Embryonic facial prominence (tissue), 1 donor: ENCODE measurements at regions not wholly inside any gene's neighbourhood (a gene's known extent, or its start where the extent isn't known, plus 50 kb on each side); places are given as distances from the start of the nearest gene placed in this dataset.
"Not testable (repeated sequence)": the region's sequence is repeated elsewhere in the genome, so short reads cannot be mapped to it uniquely, and the experiment has no call there.

Experiments used
- DNase-seq: peaks from one replicate; pipeline ENCODE4 v3.0.0-alpha.2; 2016; ENCODE audit errors: extremely low spot score

DNA sequence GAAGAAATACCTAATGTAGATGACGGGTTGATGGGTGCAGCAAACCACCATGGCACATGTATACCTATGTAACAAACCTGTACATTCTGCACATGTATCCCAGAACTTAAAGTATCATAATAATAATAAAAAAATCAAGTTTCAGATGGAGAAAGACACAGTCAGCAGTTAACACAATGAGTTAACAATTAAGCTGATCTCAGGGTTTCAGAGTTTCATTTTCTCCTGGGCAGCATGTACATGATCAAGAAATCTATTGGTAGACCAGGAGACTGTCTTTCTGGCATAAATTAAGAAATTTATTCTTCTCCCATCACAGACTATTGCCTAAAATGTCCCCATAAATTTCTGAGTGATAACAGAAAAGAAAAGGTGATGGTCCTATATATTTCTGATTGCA is 155.3 kb downstream of the RAD51AP2 start:
- no peak for DNase-seq

DNA sequence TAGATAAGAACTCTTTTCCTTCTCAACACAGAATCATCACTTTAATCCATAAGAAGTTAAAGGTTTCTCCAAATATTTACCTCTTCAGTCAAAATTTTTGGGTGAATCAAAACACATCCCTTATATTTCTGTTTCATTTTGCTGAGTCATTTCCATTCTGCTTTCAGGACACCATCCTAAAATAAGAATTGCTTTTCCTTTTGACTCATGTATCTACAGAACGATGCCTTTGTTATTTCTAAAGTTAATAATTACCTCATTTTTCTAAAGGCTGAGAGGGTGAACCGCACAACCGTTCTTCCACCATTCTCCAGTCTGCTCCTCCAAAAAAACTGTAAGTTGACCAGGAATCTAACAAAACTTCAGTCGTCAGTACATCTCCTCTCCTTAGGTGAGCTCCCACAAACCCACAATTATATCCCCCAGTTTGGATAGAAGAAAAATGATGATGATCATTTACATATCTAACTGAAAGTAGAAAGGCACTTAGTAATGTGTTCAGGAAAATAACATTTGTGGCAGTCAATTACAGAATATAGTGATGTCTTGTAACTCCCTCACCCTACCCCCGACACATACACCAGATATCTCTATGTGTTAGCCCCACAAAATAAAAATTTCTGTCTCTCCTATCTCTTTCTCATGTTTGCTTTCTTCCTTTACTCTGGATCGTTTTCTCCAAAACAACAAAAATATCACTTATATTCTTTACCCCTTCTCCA is 162.5 kb downstream of the RAD51AP2 start:
- DNase-seq = no peak

DNA sequence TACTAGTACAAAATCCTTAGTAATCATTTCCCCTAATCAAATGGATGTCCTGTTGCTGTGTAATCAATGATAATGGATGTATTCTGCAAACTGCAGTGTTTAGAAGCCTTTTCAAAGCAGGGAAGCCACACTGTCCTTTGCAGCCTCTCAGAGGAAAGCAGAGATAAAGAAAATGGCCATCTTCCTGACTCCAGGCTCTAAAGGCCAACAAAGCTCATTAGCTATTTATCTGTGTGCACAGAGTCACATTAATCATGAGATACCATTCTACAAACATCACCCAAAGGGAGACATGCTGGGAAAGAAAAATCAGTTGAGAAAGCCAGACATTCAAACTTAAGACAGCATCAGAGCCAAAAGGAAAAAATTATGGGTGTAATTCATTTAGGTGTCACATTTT is 165.0 kb downstream of the RAD51AP2 start:
- no peak for DNase-seq

DNA sequence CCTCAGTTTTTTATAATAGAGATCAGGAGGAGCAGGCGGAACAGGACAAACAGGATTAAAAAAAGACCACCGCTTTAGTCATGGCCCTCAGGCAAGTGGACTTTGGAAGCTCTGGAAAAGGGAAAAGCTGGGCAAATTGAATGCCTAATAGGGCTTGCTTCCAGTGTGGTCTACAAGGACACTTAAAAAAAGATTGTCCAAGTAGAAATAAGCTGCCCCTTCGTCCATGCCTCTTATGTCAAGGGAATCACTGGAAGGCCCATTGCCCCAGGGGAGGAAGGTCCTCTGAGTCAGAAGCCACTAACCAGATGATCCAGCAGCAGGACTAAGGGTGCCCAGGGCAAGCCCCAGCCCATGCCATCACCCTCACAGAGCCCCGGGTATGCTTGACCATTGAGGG is 175.5 kb downstream of the RAD51AP2 start:
- DNase-seq = not testable (repeated sequence)

DNA sequence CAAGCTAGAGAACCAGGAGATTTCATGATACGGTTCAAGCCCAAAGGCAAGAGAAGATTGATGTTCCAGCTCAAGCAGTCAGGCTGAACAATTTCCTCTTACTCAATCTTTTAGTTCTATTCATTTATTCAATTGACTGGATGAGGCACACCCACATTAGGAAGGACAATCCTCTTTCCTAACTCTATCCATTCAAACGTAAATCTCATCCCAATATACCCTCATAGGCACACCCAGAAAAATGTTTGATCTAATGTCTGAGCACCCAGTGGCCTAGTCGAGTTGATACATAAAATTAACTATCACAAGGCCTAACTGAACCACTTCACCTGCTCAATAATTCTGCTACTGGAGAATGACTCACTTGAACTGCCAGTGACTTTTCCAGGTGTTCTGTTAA is 180.7 kb downstream of the RAD51AP2 start:
- no peak for DNase-seq

DNA sequence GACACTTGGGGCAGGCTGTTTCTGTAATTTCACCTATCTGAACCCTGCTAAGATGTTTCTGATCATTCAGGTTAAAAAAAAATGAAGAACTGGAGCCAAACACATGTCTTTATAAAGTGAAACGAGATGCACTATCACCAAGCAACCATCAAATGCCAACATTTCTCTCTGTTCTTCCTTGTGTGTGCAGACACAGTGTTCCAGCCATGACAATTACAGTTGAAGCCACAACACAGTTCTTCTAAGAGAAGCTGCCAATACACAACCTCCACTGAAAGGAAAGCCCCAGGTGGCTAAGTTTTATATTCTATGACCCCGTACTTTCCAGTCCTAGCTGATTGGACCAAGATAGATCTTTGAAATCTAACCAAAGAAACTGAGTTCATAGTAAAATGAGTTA is 181.8 kb downstream of the RAD51AP2 start:
- no peak for DNase-seq

DNA sequence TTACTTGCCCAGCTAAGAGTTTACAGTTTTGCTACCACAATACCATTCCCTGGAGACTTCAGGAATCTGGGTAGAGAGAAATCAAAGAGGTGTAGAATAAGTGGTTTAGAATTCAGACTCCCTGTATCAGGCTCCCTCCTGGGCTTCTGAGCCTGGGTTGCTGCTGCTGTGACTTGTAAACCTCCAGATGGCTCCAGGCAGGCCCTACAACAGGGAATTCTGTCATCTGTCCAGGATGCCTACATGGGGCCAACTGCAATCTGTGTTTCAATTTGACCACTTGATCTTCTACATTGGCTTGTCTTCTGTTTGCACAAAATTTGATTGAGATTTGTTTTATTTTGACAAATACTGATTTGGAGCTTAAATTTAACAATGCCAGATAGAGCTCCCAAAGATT is 183.9 kb downstream of the RAD51AP2 start:
- DNase-seq = no peak

DNA sequence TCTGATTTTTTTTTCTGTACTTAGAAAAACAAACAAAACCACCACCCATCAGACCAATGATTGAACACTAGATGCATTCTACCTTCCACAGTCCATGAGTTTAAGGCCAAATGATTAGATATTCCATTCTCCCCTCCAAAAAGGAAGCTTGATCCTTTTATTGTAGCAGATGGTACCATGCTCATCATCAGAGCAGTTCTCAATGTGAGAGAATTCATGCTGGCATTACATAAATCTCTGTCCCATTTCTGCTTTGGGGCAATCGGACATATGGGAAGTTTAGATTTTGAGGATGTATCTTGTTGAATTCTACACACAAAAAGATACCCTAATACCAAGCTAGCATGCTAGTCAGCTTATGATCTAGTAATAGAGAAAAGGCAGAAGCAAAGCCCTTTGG is 186.6 kb downstream of the RAD51AP2 start:
- no peak for DNase-seq

DNA sequence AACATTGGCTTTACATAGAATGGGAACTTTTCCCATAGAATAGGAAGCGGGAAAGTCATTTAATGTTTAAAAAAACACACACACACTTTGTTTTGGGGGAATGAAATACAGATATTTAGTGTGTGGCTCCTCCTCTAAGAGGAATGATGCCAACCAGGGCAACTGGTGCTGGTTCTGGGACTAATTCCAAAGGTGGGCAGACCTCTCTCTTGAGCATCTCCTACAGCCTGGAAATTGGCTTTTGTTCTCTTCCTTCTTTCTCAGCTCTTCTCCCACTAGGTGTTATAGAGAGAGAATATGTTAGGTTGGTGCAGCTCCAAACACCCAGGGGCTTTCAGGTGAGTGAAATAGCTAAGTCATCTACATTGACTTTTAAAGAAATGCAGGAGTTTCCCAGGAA is 190.1 kb downstream of the RAD51AP2 start:
- no peak for DNase-seq

DNA sequence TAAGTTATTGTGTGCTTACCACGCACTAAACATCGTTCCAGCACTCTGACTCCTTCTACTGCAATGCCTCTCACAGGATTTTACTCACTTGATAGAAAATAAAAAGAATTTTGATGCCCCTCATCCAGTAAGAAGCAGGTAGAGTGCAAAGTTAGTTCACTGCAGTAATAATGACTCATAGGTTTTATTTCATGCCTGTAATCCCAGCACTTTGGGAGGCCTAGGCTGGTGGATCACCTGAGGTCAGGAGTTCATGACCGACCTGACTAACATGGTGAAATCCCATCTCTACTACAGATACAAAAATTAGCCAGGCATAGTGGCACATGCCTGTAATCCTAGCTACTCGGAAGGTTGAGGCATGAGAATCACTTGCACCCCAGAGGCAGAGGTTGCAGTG is 190.6 kb downstream of the RAD51AP2 start:
- no peak for DNase-seq

DNA sequence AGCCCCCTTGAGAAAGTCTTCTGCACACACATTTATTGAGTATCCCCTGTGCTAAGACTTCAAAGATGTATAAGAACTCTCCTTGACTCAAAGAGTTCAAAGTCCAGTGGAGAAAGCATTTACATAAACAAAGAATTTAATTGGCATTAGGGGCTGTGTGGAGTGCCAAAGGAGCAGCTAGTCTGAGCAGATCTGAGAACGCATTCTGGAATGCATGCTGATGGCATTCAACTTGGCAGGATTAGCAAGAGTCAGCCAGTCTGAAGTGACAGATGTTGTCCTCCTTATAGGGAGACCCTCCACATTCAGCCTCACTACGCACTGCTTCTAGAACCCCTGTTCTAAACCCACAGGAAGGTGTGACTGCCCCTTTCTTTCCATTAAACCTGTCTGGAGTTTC is 191.5 kb downstream of the RAD51AP2 start:
- no peak for DNase-seq

DNA sequence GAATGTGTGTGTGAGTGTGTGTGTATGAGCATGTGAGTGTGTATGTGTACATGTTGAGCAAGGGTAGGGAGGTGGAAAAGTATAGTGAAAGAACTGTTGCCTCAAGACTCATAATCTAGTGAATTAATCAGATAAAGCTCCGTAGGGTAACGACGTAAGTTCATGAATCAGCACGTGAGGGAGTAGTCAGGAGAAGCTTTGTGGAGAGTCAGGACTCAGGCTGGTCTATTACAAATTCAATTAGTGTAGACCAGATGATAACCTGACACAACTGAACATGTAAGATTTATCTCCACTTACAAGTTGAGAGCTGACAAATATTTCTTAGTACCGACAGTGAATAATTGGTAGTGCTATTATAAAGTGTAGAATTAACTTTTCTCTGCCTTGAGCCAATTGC is 194.5 kb downstream of the RAD51AP2 start:
- DNase-seq = no peak

DNA sequence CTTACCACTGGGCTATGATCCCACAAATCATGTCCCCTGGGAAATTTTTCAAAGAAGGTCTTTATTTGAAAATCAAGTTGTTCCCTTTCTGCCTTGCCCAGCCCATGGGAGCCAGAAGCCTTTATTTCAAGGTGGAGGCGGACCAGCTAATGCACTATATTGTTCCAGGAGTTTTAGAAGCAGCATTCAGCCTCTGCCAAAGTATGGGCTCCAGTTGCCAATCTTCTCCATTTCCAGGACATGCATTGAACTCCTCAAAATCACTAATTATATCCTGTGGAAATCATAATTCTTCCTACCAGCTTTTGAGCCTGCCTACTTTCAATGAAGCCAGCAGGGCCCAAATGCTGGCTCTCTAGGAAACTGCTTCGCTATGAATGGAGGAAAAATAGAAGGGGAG is 195.8 kb downstream of the RAD51AP2 start:
- DNase-seq = no peak

DNA sequence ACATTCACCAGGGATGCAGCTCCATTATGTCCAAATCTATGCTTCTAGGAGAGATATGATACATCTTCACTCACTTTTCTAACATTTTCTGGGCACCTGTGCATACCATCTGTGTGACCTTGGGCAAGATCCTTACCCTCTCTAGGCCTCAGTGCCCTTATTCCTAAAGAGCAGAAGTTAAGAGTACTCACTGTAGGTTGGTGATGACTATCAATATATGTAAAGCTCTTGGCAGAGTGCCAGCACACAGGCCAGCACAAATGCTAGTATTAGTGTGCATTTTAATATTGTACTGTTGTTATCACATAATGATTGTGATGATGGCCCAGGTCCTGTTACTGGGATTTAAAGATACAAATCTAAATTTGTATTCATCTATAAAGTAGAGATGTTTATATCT is 199.2 kb downstream of the RAD51AP2 start:
- DNase-seq = no peak

DNA sequence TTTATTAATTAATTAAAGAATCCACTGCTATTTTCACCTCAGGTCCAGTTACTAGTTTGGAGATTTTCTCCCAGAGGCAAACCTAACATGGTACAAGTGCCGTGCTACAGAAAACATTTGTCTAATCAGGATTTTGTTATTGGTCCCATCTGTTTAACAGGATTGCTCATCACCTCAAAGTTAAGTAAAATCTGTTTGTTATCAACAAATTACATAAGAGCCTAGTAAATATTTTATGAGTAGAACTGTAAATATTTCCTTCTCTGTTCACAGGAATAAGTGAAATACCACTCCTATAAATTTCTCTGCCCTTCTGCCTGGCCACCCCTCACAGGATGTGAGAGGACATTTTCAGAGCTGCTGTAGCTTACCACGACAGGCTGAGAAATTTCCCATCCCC is 200.2 kb downstream of the RAD51AP2 start:
- DNase-seq = no peak

DNA sequence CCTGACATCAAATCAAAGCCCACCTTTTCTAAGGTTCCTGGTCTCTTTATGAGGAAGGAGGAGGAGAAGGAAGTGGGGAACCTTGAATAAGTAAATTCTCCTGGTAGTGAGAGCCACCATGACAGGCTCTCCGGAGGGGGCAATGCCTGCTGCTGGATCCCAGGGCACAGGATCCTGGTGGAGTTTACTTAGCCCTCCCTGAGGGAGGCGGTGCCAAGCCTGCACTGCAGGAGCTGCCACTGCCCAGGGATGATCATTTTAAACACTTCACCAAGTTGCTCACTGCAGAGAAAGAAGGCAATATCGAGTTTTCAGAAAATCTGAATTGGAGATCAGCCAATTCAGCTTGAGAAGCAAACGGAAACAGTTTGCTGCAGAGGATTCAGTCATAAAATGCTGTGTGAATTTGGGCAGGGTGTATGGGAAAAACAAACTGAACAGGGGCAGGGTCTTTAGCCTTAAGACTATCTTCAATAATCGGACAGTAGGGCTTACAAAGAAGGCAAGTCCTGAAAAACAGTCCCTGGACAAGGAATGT is 200.7 kb downstream of the RAD51AP2 start:
- no peak for DNase-seq

DNA sequence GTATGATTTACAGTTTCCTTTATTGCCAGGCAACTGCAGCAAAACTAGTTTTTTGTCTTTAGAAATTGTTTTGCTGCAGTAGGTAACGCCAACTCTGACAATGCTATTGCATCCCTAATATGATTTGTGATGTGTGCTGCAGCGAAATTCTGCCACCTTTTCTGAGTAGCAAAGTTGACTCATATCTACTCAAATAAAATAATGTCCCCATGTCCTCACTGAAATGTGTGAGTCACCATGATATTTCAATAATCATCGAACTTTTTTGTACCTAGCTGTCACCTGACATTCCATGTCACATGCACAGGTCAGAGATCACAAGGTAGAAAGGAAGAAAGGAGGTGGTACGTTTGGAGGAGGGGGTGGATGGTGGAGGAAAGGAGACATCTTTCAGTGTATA is 205.0 kb downstream of the RAD51AP2 start:
- no peak for DNase-seq

DNA sequence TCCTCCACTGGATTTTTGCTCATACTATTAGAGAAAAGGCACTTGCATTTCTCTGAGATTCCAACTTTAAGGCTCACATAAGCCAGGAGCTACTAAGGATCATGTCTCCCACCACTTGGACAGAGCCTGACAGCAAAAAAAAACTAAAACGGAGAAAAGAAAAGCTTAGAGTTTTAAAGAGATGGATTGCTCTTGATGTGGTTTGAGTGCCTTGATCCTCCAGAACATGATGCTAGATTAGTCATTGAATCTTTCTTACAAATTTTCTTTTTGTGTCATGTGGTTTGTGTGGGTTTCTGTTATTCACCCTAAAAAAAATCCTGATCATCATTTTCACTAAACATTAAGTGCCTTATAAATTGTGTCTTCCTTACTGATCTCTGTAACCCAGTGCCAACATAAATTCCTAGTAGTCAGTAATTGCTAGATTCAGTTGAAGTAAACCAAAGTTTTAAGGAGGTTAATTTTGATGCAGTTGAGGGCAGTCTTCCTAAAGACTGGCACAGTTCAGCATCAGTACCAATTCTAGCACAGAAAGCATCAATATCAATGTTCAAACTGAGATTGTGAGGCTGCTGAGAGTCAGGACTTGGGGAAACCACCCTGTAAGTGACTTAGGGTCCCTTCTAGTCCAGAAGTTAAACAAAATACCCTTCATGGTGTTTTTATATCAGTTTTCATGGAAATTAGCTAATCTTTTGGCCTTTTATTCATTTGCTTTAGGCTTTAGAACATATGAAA is 206.3 kb downstream of the RAD51AP2 start:
- no peak for DNase-seq

DNA sequence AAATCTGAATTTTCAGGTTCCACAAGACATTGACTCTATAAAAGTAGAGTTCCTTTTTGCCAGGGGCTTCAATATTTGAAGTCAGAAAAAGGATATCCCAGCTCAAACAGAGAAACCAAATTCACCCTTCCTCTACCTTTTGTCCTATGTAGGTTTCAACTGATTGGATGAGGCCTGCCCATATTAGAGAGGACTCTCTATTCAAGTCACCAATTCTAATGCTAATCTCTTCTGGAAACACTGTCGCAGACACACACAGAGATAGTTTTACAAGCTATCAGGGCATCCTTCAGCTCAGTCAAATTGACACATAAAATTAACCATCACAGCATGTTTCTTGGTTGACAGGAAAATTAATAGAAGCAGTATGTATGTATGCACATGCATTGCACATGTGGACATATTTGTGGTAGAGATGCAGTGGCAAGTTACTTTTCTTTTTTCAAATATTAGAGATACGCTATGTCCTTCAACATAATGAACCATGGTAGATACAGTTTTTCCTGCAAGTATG is 207.1 kb downstream of the RAD51AP2 start:
- DNase-seq = no peak

DNA sequence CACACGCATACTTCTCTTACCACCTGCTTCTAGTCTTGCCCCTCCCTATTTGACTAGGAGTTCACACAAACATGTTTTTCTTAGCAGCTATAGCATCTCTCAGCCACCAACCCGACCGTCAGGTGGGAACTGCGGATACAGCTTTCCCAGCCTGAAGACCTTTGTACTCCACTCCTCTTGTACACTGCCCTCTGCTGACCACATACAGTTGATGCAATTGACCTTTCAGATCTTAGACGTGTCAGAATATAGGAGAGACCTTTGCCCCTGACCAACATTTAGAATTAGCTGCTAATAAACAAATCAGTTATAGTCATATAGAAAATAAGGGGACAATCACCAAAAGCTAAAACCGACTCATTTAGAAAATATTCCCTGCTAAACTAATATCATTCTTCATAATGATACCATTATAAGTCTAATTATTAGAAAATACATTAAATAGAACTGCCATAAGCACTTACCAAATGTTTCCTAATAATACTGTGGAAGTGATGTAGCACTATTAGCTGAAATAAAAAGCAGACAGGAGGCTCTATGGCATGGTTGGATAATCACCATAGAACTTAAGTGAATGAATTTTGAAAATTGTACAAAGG is 208.4 kb downstream of the RAD51AP2 start:
- DNase-seq = no peak

DNA sequence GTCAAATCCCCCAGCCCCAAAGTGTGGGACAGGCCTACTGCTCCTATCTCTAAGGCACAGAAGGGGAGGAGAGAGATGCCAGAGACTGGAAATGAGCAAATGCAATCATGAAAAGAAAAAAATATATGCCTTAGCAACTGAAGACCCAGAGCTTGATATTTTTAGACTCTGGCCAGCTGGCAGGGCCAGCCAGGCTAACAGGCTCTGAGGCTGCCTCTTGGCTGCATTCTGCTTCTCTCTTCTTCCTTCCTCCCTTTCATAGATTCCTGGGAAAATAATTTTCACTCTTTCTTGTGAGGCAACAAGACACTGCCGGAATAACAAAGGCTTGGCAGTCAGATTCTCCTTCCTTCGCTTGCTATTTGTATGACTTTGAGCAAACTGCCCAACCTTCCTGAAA is 209.1 kb downstream of the RAD51AP2 start:
- DNase-seq = no peak

DNA sequence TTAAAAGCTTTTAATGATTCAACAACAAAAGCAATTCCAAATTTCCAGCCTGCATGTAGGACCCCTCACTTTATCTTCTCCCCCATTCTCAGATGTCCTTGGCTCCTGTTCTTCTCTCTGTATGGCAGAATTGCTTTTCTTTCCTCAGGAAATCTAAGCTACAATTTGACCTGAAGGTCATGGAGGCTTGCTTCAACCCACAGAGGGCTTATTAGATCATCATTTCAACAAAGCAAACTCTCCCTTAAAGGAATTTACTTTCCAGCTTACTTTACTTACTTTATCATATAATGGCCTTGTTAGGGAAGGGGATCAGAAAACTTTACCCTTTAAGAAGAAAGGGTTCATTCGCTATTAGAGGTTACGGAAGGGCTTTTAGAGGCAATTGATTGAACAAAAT is 211.5 kb downstream of the RAD51AP2 start:
- DNase-seq = no peak

DNA sequence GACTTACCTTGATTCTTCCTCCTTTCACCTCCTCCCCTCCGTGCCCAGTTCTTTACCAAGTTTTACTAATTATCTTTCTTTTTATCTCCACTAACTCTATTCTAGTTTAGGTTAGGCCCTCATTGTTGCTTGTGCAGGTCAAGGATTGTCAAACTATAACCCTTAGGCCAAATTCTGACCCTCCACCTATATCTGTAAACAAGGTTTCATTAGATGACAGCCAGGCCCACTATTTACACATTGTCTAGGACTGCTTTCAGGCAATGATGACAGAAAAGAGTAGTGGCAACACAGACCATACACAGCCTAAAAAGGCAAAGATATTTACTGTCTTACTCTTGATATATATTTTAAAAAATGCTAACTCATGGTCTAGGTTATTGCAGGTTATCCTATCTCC is 212.0 kb downstream of the RAD51AP2 start:
- DNase-seq = no peak
